GM12874 (cell line): ENCODE measurements at regions not wholly inside any gene's neighbourhood (a gene's known extent, or its start where the extent isn't known, plus 50 kb on each side); places are given as distances from the start of the nearest gene placed in this dataset.

ENCODE experiments used
- TF ChIP-seq, protein P1 (sequence below): IDR thresholded peaks from 2 replicates; pipeline ENCODE4 v1.5.1; 2011; ENCODE audit warnings: low read depth, mild to moderate bottlenecking, control low read depth, low read length, moderate library complexity; ENCODE audit not compliant: insufficient read depth

DNA sequence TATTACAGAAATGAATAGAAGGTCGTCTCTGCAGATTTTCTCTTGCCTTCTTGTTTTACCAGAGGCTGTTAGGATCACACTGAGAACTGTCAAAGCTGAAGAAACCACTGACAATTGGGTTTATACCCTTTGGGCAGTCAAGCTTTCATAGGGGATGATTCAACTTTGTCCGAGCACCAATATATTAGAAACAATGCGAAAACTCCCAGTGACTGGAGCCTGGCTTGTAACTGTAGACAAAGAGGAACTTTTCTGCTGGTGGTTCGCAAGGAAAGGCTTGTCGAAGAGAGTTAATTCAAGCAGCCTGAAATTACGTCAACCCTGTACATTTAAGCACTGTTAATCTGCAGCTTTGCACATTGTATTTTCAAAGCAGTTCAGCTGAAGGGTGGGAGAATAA, 193.2 kb upstream of the ZNF385D start:
- TF ChIP-seq, protein P1, sequence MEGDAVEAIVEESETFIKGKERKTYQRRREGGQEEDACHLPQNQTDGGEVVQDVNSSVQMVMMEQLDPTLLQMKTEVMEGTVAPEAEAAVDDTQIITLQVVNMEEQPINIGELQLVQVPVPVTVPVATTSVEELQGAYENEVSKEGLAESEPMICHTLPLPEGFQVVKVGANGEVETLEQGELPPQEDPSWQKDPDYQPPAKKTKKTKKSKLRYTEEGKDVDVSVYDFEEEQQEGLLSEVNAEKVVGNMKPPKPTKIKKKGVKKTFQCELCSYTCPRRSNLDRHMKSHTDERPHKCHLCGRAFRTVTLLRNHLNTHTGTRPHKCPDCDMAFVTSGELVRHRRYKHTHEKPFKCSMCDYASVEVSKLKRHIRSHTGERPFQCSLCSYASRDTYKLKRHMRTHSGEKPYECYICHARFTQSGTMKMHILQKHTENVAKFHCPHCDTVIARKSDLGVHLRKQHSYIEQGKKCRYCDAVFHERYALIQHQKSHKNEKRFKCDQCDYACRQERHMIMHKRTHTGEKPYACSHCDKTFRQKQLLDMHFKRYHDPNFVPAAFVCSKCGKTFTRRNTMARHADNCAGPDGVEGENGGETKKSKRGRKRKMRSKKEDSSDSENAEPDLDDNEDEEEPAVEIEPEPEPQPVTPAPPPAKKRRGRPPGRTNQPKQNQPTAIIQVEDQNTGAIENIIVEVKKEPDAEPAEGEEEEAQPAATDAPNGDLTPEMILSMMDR: no peak

DNA sequence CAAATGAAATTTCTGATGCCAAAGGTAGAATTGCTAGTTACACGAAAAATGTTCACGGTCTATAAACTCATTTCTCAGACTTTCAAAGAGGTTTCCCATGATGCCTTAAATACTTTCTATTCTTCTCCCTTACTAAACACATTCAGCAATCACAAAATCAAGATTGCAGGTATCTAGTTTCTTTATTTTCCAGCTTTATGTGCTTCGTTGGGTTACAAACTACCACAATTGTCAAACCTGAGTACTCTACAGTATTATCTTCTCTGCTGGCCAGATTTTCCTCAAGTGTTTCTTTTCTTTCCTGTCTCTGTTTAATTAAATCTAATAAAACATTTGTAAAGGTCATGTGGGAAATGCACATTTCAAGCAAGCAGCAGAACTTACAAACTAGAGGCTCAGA, 201.8 kb upstream of the ZNF385D start:
- TF ChIP-seq, protein P1: no peak

DNA sequence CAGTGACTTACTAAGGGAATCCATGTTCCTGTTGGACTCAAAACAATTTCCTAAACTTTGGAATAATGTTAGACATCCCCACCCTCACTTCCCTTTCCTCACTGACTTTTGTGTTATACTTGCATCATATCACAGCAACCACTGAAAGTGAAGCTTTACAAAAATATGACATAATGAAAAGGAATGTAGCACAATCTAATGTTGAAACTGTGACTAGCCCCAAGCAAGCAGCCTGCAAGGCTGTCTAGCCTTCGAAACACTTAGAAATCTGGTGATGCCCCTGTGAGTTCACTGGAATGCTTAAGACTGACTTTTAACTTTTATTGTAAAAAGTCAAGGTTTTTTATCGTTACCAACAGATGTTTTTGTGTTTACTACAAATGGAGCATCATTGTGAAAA, 203.7 kb upstream of the ZNF385D start:
- TF ChIP-seq, protein P1: no peak

DNA sequence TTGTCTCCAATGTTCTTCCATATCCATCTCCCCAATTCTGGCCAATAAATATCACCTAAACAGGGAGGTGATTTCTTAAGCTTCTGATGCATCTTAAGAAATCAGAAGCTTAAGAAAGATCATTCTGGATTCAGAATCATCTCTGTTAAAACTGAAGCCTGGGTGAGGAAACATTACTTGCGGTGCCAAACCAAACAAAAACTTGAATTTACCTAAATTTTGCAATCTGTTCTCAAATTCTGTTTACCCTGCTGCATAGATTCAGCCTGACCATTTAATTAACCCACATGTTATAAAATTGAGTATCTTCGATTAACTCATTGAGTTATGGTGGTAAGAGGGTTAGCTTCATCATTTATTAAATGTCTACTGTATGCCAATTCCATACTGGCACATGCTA, 204.4 kb upstream of the ZNF385D start:
- TF ChIP-seq, protein P1: no peak

DNA sequence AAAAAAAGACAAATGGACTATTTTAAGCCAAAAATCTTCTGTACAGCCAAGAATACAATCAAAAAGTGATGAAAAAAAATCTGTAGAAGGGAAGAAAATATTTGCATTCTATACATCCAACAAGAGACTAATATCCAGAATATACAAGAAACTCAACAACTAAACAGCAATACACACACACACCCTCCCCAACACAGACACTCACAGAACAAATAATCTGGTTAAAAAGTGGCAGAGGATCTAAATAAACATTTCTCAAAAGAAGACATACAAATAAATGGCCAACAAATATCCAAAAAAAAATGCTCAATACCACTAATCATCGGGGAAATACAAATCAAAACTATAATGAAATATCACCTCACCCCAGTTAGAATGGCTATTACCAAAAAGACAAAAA, 209.0 kb upstream of the ZNF385D start:
- TF ChIP-seq, protein P1: no peak

DNA sequence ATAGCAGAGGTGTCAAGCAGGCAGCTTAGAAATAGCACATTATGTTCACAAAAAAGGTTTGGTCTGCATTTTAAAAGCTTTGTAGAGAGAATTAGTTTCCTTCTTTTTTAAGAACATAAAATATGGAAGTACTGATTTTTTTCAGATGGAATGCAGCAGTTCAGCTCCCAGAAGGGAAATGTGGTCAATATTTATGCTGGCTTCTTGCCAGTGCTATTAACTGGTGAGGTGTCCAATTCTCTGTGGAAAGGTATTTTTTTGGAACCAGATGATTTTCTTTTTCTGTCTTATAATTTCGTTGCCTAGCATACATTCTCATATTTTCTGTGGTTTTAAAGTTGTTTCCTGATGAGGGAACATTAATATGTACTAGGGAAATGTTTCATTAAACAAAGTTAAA, 211.4 kb upstream of the ZNF385D start:
- TF ChIP-seq, protein P1: no peak

DNA sequence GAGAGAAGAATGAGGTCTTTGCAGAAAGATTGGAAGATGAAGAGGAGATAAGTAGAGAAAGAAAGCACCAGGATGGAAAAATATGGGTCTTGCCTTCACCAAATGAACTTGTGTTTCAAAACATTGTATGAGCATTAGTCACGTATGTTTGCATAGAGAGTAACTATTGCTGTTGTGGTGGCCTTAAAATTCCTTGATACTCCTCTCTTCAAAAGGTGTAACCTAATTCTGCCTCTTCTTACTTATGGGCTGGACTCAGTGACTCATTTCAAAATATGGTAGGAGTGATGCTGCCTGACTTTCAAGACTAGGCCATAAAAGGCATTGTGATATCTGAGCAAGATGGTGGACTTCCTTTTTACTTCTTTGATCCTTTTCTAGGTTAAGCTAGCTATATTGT, 228.7 kb upstream of the ZNF385D start:
- TF ChIP-seq, protein P1: no peak
